ENCODE measurements at regions not wholly inside any gene's neighbourhood (a gene's known extent, or its start where the extent isn't known, plus 50 kb on each side); places are given as distances from the start of the nearest gene placed in this dataset.

DNA sequence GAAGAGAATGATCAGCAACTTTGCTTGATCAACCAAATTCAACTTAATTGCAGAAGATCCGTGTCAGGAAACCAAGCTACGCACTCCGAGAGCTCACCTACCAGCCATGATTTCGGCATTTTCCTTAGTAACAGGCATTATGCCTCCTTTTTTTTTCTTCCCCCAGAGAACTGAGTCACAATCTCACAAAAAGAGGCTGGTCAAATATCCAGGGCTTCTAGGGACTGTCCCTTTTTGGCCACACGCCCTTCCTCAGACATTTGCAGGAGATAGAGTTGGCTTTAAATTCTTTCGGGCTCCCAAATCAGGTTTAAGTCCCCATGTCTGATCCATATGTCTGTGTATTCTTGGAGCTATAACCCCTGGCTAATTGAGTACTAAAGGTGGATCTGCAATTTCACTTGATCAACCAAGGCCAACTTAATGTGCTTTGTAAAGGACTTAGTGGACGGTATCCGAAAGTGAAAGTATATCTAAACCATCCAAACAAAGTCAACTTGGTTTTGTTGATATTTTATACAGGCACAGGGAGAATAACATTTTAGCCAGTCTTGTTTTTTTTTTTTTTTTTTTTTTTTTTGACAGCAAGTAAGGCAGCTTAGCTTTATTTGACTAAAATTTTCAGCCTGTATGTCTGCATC, 100.8 kb upstream of the TBCA start:
- ChIA-PET POLR2A (no interaction called here), CTCF (interaction anchor here (3.0 kb wide), 1 partner anchor 9 kb away, joined by 9 read pairs; no protein-coding TSS in a partner anchor)
- DNase-seq (ENCODE audit: low spot score) = no peak
- no peak for ATAC-seq
- H3K27me3 Mint-ChIP-seq (ENCODE audit: low read depth) = peaks cover 6% of the 10 kb centered on the region
- no peaks in the 10 kb centered on the region for H3K9me3 Mint-ChIP-seq
- H3K4me1 Mint-ChIP-seq = peaks cover 2% of the 10 kb centered on the region
- no peak overlapping the region for H3K4me3 Mint-ChIP-seq
- TF ChIP-seq MYBL2 (CRISPR knock-in tag; IDR thresholded peaks at IDR 0.05) (no peak), FOXP1 (CRISPR knock-in tag; IDR thresholded peaks at IDR 0.05; ENCODE audit: borderline replicate concordance) (no peak), ZNF232 (CRISPR knock-in tag; IDR thresholded peaks at IDR 0.05) (no peak)
- TF ChIP-seq, protein P1, sequence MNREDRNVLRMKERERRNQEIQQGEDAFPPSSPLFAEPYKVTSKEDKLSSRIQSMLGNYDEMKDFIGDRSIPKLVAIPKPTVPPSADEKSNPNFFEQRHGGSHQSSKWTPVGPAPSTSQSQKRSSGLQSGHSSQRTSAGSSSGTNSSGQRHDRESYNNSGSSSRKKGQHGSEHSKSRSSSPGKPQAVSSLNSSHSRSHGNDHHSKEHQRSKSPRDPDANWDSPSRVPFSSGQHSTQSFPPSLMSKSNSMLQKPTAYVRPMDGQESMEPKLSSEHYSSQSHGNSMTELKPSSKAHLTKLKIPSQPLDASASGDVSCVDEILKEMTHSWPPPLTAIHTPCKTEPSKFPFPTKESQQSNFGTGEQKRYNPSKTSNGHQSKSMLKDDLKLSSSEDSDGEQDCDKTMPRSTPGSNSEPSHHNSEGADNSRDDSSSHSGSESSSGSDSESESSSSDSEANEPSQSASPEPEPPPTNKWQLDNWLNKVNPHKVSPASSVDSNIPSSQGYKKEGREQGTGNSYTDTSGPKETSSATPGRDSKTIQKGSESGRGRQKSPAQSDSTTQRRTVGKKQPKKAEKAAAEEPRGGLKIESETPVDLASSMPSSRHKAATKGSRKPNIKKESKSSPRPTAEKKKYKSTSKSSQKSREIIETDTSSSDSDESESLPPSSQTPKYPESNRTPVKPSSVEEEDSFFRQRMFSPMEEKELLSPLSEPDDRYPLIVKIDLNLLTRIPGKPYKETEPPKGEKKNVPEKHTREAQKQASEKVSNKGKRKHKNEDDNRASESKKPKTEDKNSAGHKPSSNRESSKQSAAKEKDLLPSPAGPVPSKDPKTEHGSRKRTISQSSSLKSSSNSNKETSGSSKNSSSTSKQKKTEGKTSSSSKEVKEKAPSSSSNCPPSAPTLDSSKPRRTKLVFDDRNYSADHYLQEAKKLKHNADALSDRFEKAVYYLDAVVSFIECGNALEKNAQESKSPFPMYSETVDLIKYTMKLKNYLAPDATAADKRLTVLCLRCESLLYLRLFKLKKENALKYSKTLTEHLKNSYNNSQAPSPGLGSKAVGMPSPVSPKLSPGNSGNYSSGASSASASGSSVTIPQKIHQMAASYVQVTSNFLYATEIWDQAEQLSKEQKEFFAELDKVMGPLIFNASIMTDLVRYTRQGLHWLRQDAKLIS (CRISPR knock-in tag; IDR thresholded peaks at IDR 0.05; ENCODE audit: borderline replicate concordance) = no peak
- TF ChIP-seq, protein P2, sequence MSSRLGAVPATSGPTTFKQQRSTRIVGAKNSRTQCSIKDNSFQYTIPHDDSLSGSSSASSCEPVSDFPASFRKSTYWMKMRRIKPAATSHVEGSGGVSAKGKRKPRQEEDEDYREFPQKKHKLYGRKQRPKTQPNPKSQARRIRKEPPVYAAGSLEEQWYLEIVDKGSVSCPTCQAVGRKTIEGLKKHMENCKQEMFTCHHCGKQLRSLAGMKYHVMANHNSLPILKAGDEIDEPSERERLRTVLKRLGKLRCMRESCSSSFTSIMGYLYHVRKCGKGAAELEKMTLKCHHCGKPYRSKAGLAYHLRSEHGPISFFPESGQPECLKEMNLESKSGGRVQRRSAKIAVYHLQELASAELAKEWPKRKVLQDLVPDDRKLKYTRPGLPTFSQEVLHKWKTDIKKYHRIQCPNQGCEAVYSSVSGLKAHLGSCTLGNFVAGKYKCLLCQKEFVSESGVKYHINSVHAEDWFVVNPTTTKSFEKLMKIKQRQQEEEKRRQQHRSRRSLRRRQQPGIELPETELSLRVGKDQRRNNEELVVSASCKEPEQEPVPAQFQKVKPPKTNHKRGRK (CRISPR knock-in tag; IDR thresholded peaks at IDR 0.05; ENCODE audit: borderline replicate concordance) = no peak
- H3K27ac Mint-ChIP-seq = no peak overlapping the region
- no peaks in the 10 kb centered on the region for H3K36me3 Mint-ChIP-seq

DNA sequence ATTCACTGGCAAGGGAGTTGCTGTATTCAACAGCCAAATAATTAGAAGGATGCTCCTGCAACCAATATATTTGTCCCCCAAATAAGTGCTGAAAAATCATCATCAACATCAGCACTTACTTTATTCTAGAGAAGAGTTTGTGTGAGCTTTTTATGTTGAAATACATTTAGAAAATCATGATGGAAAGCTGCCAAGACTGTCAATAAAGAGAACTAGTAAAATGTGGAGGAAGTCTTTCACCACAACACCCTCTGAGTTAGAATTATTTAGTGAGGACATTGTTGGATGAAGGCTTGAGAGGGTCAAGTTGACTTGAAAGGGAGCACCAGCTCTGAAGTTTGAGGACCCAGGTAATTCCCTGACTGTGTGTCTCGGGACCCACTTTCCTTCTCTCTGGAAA, 100.2 kb upstream of the TBCA start:
- peaks cover 6% of the 10 kb centered on the region for H3K27me3 Mint-ChIP-seq (ENCODE audit: low read depth)
- DNase-seq (ENCODE audit: low spot score) (no peak), ATAC-seq (no peak)
- TF ChIP-seq KAT7 (CRISPR knock-in tag; IDR thresholded peaks at IDR 0.05; ENCODE audit: borderline replicate concordance) (no peak), RORB (CRISPR knock-in tag; IDR thresholded peaks at IDR 0.05) (no peak)
- TF ChIP-seq, protein P3, sequence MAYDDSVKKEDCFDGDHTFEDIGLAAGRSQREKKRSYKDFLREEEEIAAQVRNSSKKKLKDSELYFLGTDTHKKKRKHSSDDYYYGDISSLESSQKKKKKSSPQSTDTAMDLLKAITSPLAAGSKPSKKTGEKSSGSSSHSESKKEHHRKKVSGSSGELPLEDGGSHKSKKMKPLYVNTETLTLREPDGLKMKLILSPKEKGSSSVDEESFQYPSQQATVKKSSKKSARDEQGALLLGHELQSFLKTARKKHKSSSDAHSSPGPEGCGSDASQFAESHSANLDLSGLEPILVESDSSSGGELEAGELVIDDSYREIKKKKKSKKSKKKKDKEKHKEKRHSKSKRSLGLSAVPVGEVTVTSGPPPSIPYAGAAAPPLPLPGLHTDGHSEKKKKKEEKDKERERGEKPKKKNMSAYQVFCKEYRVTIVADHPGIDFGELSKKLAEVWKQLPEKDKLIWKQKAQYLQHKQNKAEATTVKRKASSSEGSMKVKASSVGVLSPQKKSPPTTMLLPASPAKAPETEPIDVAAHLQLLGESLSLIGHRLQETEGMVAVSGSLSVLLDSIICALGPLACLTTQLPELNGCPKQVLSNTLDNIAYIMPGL (CRISPR knock-in tag; IDR thresholded peaks at IDR 0.05) = no peak
- TF ChIP-seq, protein P4, sequence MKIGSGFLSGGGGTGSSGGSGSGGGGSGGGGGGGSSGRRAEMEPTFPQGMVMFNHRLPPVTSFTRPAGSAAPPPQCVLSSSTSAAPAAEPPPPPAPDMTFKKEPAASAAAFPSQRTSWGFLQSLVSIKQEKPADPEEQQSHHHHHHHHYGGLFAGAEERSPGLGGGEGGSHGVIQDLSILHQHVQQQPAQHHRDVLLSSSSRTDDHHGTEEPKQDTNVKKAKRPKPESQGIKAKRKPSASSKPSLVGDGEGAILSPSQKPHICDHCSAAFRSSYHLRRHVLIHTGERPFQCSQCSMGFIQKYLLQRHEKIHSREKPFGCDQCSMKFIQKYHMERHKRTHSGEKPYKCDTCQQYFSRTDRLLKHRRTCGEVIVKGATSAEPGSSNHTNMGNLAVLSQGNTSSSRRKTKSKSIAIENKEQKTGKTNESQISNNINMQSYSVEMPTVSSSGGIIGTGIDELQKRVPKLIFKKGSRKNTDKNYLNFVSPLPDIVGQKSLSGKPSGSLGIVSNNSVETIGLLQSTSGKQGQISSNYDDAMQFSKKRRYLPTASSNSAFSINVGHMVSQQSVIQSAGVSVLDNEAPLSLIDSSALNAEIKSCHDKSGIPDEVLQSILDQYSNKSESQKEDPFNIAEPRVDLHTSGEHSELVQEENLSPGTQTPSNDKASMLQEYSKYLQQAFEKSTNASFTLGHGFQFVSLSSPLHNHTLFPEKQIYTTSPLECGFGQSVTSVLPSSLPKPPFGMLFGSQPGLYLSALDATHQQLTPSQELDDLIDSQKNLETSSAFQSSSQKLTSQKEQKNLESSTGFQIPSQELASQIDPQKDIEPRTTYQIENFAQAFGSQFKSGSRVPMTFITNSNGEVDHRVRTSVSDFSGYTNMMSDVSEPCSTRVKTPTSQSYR (CRISPR knock-in tag; IDR thresholded peaks at IDR 0.05) = no peak
- TF ChIP-seq, protein P5, sequence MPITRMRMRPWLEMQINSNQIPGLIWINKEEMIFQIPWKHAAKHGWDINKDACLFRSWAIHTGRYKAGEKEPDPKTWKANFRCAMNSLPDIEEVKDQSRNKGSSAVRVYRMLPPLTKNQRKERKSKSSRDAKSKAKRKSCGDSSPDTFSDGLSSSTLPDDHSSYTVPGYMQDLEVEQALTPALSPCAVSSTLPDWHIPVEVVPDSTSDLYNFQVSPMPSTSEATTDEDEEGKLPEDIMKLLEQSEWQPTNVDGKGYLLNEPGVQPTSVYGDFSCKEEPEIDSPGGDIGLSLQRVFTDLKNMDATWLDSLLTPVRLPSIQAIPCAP (CRISPR knock-in tag; IDR thresholded peaks at IDR 0.05) = no peak
- ChIA-PET CTCF (interaction anchor here (3.0 kb wide), 1 partner anchor 9 kb away, joined by 9 read pairs; no protein-coding TSS in a partner anchor), POLR2A (no interaction called here)
- no peak overlapping the region for H3K4me3 Mint-ChIP-seq
- no peaks in the 10 kb centered on the region for H3K36me3 Mint-ChIP-seq
- no peak overlapping the region for H3K27ac Mint-ChIP-seq
- H3K9me3 Mint-ChIP-seq = no peaks in the 10 kb centered on the region
- H3K4me1 Mint-ChIP-seq = peaks cover 5% of the 10 kb centered on the region
